KMS-11 (cell line): ENCODE measurements at regions not wholly inside any gene's neighbourhood (a gene's known extent, or its start where the extent isn't known, plus 50 kb on each side); places are given as distances from the start of the nearest gene placed in this dataset.
A peak's percentile ranks its signal among the peaks of the same experiment; 100 is the strongest.

Experiments
- H2AFZ ChIP-seq: fragments of 200-600 bp; sonication (generic); 2 replicates; pipeline ENCODE4 v1.6.1; 2016; ENCODE audit warnings: antibody characterized with exemption, mixed run types, low read depth
- H3K27ac ChIP-seq: fragments of 200-600 bp; sonication (generic); 2 replicates; pipeline ENCODE4 v1.6.1; 2016; ENCODE audit warnings: mild to moderate bottlenecking, mixed run types
- H3K27me3 ChIP-seq: fragments of 200-600 bp; sonication (generic); 2 replicates; pipeline ENCODE4 v1.6.1; 2017; ENCODE audit warnings: mild to moderate bottlenecking, low read depth, mixed run types, moderate library complexity; ENCODE audit not compliant: insufficient read depth
- H3K36me3 ChIP-seq: fragments of 200-600 bp; sonication (generic); 2 replicates; pipeline ENCODE4 v1.6.1; 2017; ENCODE audit warnings: mild to moderate bottlenecking, mixed run types; ENCODE audit not compliant: insufficient read depth
- H3K4me1 ChIP-seq: fragments of 200-600 bp; sonication (generic); 2 replicates; pipeline ENCODE4 v1.6.1; 2016; ENCODE audit warnings: mild to moderate bottlenecking, low read depth, mixed run types; ENCODE audit not compliant: poor library complexity, severe bottlenecking
- H3K4me2 ChIP-seq: fragments of 200-600 bp; sonication (generic); 2 replicates; pipeline ENCODE4 v1.7.0; 2016; ENCODE audit warnings: mild to moderate bottlenecking, mixed run types
- H3K4me3 ChIP-seq: fragments of 200-600 bp; sonication (generic); IDR thresholded peaks from 2 replicates; pipeline ENCODE4 v1.6.1; 2017; ENCODE audit warnings: low read depth, low read length, mixed read lengths; ENCODE audit not compliant: insufficient read depth
- H3K79me2 ChIP-seq: fragments of 200-600 bp; sonication (generic); 2 replicates; pipeline ENCODE4 v1.6.1; 2016; ENCODE audit warnings: low read depth, mixed run types; ENCODE audit not compliant: insufficient read depth
- H3K9ac ChIP-seq: fragments of 200-600 bp; sonication (generic); 2 replicates; pipeline ENCODE4 v1.6.1; 2016; ENCODE audit warnings: mild to moderate bottlenecking, mixed run types
- H4K20me1 ChIP-seq: fragments of 200-600 bp; sonication (generic); 2 replicates; pipeline ENCODE4 v1.6.1; 2016; ENCODE audit warnings: mild to moderate bottlenecking, mixed run types; ENCODE audit not compliant: insufficient read depth
- CTCF ChIP-seq: fragments of 200-600 bp; sonication (generic); conservative IDR thresholded peaks from 2 replicates; pipeline ENCODE4 v1.6.1; 2017; ENCODE audit warnings: low read depth, mild to moderate bottlenecking, antibody characterized with exemption, low read length, moderate library complexity, mixed read lengths

- TF ChIP-seq CTCF, result no peak
- Histone ChIP-seq H3K79me2 (no peaks in the 10 kb centered on the region), H3K27me3 (no peaks in the 10 kb centered on the region), H3K9ac (no peak overlapping the region), H3K4me3 (no peak overlapping the region), H2AFZ (no peak overlapping the region), H3K4me2 (no peak overlapping the region), H3K4me1 (peaks cover 24% of the 10 kb centered on the region), H3K27ac (no peak overlapping the region), H3K36me3 (no peaks in the 10 kb centered on the region), H4K20me1 (no peaks in the 10 kb centered on the region)
These were observed 82.8 kb upstream of the FXR1 start for GRCh38 chr3:180829409-180830405.

GRCh38 chr3:180835501-180835900 lies 77.0 kb upstream of the FXR1 start:
- H2AFZ ChIP-seq, result no peak overlapping the region

GRCh38 chr3:180836766-180837165 lies 75.7 kb upstream of the FXR1 start:
- TF ChIP-seq CTCF, result no peak
- H3K4me2 ChIP-seq, result peak overlapping the region; percentile 74
- H3K4me3 ChIP-seq, result no peak overlapping the region

More at GRCh38 chr3:180835501-180835900, 77.0 kb upstream of the FXR1 start:
- Histone ChIP-seq H3K4me1 (peaks cover 55% of the 10 kb centered on the region), H4K20me1 (no peaks in the 10 kb centered on the region), H3K27ac (no peak overlapping the region), H3K4me2 (peak overlapping the region; percentile 74), H3K27me3 (no peaks in the 10 kb centered on the region), H3K4me3 (peak overlapping the region; percentile 2), H3K9ac (no peak overlapping the region), H3K79me2 (no peaks in the 10 kb centered on the region), H3K36me3 (no peaks in the 10 kb centered on the region)
- no peak for TF ChIP-seq CTCF

GRCh38 chr3:180854887-180855286 lies 57.6 kb upstream of the FXR1 start:
- Histone ChIP-seq H3K4me2 (no peak overlapping the region), H3K9ac (no peak overlapping the region), H3K79me2 (no peaks in the 10 kb centered on the region), H4K20me1 (no peaks in the 10 kb centered on the region), H3K4me1 (no peaks in the 10 kb centered on the region), H2AFZ (peak overlapping the region; percentile 13; the same call in 1 of the 2 replicates), H3K36me3 (no peaks in the 10 kb centered on the region), H3K27me3 (no peaks in the 10 kb centered on the region), H3K4me3 (no peak overlapping the region), H3K27ac (no peak overlapping the region)
- no peak for TF ChIP-seq CTCF

More at GRCh38 chr3:180836766-180837165, 75.7 kb upstream of the FXR1 start:
- no peaks in the 10 kb centered on the region for H3K79me2 ChIP-seq
- no peaks in the 10 kb centered on the region for H4K20me1 ChIP-seq
- 0 out of 2 replicates have a peak overlapping the region, but pooled peaks have one; percentile 2 for H2AFZ ChIP-seq
- H3K4me1 ChIP-seq, result peaks cover 55% of the 10 kb centered on the region
- no peaks in the 10 kb centered on the region for H3K36me3 ChIP-seq
- H3K27ac ChIP-seq, result peak overlapping the region; percentile 56
- H3K9ac ChIP-seq, result no peak overlapping the region
- no peaks in the 10 kb centered on the region for H3K27me3 ChIP-seq
